Mucosa of rectum (tissue), 2 donors: ENCODE measurements at regions not wholly inside any gene's neighbourhood (a gene's known extent, or its start where the extent isn't known, plus 50 kb on each side); places are given as distances from the start of the nearest gene placed in this dataset.

ENCODE experiments used
- H3K27ac ChIP-seq, 2 donors: one replicate each; pipeline ENCODE4 v1.7.0; 2013; ENCODE audit warnings: inconsistent platforms in 2 of 2, low read depth in 2 of 2, low read length in 2 of 2
- H3K27me3 ChIP-seq, 2 donors: one replicate each; pipeline ENCODE4 v1.7.0; 2013; ENCODE audit warnings: low read length in 2 of 2; ENCODE audit not compliant: control insufficient read depth in 2 of 2, insufficient read depth in 2 of 2
- H3K36me3 ChIP-seq, 2 donors: one replicate each; pipeline ENCODE4 v1.7.0; 2013; ENCODE audit warnings: low read length in 2 of 2; ENCODE audit not compliant: control insufficient read depth in 2 of 2, insufficient read depth in 2 of 2
- H3K4me1 ChIP-seq, 2 donors: one replicate each; pipeline ENCODE4 v1.7.0; 2013; ENCODE audit warnings: low read length in 2 of 2, mild to moderate bottlenecking in 1 of 2; ENCODE audit not compliant: control insufficient read depth in 2 of 2, insufficient read depth in 2 of 2
- H3K4me3 ChIP-seq, 2 donors: one replicate each; pipeline ENCODE4 v1.7.0; 2013; ENCODE audit warnings: low read length in 2 of 2
- H3K9ac ChIP-seq, 2 donors: one replicate each; pipeline ENCODE4 v1.7.0; 2013; ENCODE audit warnings: low read length in 2 of 2, low read depth in 1 of 2, mild to moderate bottlenecking in 1 of 2
- H3K9me3 ChIP-seq, 2 donors: one replicate each; pipeline ENCODE4 v1.7.0; 2013; ENCODE audit warnings: low read length in 2 of 2; ENCODE audit not compliant: control insufficient read depth in 2 of 2
- donor health status: healthy.
- donor health status: Normal muscosa, but diverticular disease.

DNA sequence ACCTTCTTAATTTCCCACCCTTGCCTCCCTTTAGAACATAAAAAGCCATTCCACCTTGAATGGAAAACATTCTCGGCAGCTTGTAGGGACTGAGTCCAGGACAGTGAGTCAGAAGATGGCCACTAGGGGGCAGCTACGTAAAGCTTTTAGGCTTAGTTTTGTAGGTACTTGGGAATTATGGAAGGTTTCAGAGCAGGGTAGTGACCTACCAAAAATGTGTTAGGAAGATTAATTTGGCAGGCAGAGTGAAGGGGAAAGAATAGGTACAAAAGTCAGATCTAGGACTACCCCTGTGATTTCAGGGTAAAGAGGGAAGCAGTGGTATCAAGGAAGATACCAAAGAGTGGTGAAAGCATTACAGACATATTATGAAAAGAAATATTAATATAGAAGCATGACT is 198.4 kb downstream of the NDFIP2 start:
- Histone ChIP-seq H3K36me3 (no peaks in the 10 kb centered on the region), H3K4me3 (no peak overlapping the region), H3K27ac (no peak overlapping the region), H3K27me3 (no peaks in the 10 kb centered on the region), H3K9ac (no peak overlapping the region), H3K4me1 (no peaks in the 10 kb centered on the region), H3K9me3 (no peaks in the 10 kb centered on the region)

- H3K27me3 ChIP-seq: no peaks in the 10 kb centered on the region
- no peak overlapping the region for H3K9ac ChIP-seq
- H3K27ac ChIP-seq: no peak overlapping the region
- H3K9me3 ChIP-seq: no peaks in the 10 kb centered on the region
- no peaks in the 10 kb centered on the region for H3K36me3 ChIP-seq
- no peak overlapping the region for H3K4me3 ChIP-seq
- no peaks in the 10 kb centered on the region for H3K4me1 ChIP-seq
Observed at GRCh38 chr13:79678100-79678499, 197.1 kb downstream of the NDFIP2 start.

DNA sequence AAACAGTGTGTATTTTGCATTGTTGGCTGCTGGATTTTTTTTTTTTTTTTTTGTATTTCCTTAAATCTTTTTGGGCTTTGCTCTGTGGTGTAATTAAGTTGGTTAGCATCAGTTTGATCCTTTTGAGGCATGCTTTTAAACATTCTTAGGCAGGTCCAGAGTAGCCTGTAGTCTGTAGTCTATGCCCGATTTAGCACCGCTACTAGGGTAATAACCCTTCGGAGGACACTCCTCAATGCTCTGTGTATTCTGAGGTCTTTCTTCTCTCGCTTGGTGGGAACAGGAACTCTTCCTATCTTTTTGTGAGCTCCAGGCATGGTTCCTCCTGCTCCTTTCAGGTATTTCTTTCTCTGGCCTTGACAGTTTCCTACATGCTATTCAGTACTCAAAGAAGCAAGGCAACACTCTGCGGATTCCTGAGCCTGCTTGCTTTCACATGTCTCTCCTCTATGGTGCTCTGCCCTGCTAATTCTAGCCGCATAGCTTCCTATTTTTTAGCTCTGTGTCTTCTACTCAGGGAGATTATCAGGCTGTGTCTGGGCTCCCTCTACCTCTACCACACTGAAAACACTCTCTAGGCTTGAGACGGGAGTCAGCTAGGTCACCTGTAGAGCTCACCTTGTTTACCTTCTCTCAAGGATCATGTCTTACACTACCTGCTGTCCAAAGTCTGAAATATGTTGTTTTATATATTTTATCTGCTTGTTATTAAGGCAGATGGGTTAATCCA is 195.1 kb downstream of the NDFIP2 start:
- no peaks in the 10 kb centered on the region for H3K9me3 ChIP-seq
- H3K36me3 ChIP-seq: no peaks in the 10 kb centered on the region
- H3K4me3 ChIP-seq: no peak overlapping the region
- no peak overlapping the region for H3K9ac ChIP-seq
- no peaks in the 10 kb centered on the region for H3K27me3 ChIP-seq
- H3K27ac ChIP-seq: no peak overlapping the region
- no peaks in the 10 kb centered on the region for H3K4me1 ChIP-seq

GRCh38 chr13:79674765-79675515 is 194.0 kb downstream of the NDFIP2 start:
- no peak overlapping the region for H3K4me3 ChIP-seq
- H3K9ac ChIP-seq: no peak overlapping the region

DNA sequence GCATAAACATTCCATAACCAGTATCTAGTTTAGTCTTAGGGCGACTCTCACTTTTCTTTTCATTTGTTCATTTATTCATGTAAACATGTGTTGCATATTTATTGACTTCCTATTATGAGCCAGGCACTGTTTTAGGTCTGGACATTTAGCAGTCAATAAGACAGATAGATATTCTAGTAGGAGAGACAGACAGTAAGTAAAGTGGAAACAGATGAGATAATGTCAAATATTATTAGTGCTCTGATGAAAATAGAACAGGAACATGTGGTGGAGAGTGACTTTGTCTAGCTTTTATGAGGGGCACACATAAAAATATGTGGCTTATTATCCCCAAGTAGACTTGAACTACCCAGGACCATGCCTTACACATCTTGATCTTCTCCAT is 193.0 kb downstream of the NDFIP2 start:
- no peaks in the 10 kb centered on the region for H3K4me1 ChIP-seq
- H3K9ac ChIP-seq: no peak overlapping the region
- no peak overlapping the region for H3K27ac ChIP-seq
- H3K9me3 ChIP-seq: no peaks in the 10 kb centered on the region
- no peak overlapping the region for H3K4me3 ChIP-seq
- no peaks in the 10 kb centered on the region for H3K27me3 ChIP-seq
- no peaks in the 10 kb centered on the region for H3K36me3 ChIP-seq

More at GRCh38 chr13:79674765-79675515, 194.0 kb downstream of the NDFIP2 start:
- no peaks in the 10 kb centered on the region for H3K9me3 ChIP-seq
- no peaks in the 10 kb centered on the region for H3K36me3 ChIP-seq
- H3K27ac ChIP-seq: no peak overlapping the region
- H3K27me3 ChIP-seq: no peaks in the 10 kb centered on the region
- no peaks in the 10 kb centered on the region for H3K4me1 ChIP-seq

- H3K4me1 ChIP-seq: no peaks in the 10 kb centered on the region
- no peaks in the 10 kb centered on the region for H3K27me3 ChIP-seq
- no peak overlapping the region for H3K27ac ChIP-seq
- no peak overlapping the region for H3K9ac ChIP-seq
- H3K36me3 ChIP-seq: no peaks in the 10 kb centered on the region
- no peak overlapping the region for H3K4me3 ChIP-seq
- no peaks in the 10 kb centered on the region for H3K9me3 ChIP-seq
Observed at GRCh38 chr13:79673310-79673992, 192.5 kb downstream of the NDFIP2 start.

GRCh38 chr13:79671420-79671819 is 190.5 kb downstream of the NDFIP2 start:
- no peak overlapping the region for H3K9ac ChIP-seq
- H3K27ac ChIP-seq: no peak overlapping the region
- no peak overlapping the region for H3K4me3 ChIP-seq
- H3K9me3 ChIP-seq: no peaks in the 10 kb centered on the region
- H3K27me3 ChIP-seq: no peaks in the 10 kb centered on the region
- H3K4me1 ChIP-seq: no peaks in the 10 kb centered on the region
- H3K36me3 ChIP-seq: no peaks in the 10 kb centered on the region

DNA sequence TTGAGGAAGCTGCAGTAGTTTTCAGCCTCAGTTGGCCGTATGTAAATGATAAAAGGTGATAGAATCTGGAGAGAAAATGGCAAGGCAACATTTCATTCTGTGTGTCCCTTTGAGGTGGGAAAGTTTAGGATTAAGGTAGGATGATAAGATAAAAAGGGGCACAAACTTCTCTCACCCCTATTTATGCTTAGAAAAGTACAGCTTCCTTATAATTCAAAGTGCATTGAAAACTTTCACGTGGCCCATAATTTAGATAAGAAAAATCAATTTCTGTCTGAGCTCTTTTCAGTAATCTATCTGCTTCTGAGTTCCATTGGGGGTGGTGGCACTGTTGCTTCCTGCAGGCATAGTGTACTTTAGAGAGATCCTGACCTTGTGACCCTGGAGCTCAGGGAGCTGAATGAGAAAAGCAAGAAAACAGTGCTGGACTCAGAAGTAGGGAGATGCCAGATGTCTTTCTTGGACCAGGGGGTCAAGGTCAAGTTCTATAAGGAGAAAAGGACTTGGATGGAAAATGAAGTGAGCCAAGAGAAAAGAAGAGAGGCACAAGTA is 187.3 kb downstream of the NDFIP2 start:
- Histone ChIP-seq H3K9me3 (no peaks in the 10 kb centered on the region), H3K4me3 (no peak overlapping the region), H3K4me1 (no peaks in the 10 kb centered on the region), H3K9ac (no peak overlapping the region), H3K27me3 (no peaks in the 10 kb centered on the region), H3K36me3 (no peaks in the 10 kb centered on the region), H3K27ac (no peak overlapping the region)

GRCh38 chr13:79667771-79668170 is 186.8 kb downstream of the NDFIP2 start:
- Histone ChIP-seq H3K4me1 (no peaks in the 10 kb centered on the region), H3K27ac (no peak overlapping the region), H3K4me3 (no peak overlapping the region), H3K36me3 (no peaks in the 10 kb centered on the region), H3K9ac (no peak overlapping the region), H3K27me3 (no peaks in the 10 kb centered on the region), H3K9me3 (no peaks in the 10 kb centered on the region)
